Esophagus (tissue), 2 donors: ENCODE measurements at regions not wholly inside any gene's neighbourhood (a gene's known extent, or its start where the extent isn't known, plus 50 kb on each side); places are given as distances from the start of the nearest gene placed in this dataset.
"Not testable (repeated sequence)": the region's sequence is repeated elsewhere in the genome, so short reads cannot be mapped to it uniquely, and the experiment has no call there.

Experiments used
- H3K27ac ChIP-seq, 2 donors: one replicate each; pipeline ENCODE4 v1.5.1; 2013; ENCODE audit warnings: low read depth in 2 of 2, mild to moderate bottlenecking in 2 of 2, inconsistent platforms in 1 of 2, low read length in 1 of 2, moderate library complexity in 1 of 2
- H3K27me3 ChIP-seq, 2 donors: one replicate each; pipeline ENCODE4 v1.6.1; 2013; ENCODE audit warnings: low read length in 2 of 2, control low read depth in 1 of 2, mild to moderate bottlenecking in 1 of 2; ENCODE audit not compliant: insufficient read depth in 2 of 2, control insufficient read depth in 1 of 2
- H3K36me3 ChIP-seq, 2 donors: one replicate each; pipeline ENCODE4 v1.6.1; 2013; ENCODE audit warnings: low read length in 1 of 2; ENCODE audit not compliant: control insufficient read depth in 2 of 2, insufficient read depth in 2 of 2
- H3K4me1 ChIP-seq, 2 donors: one replicate each; pipeline ENCODE4 v1.6.1; 2013; ENCODE audit warnings: low read length in 1 of 2; ENCODE audit not compliant: control insufficient read depth in 2 of 2, insufficient read depth in 2 of 2
- H3K4me3 ChIP-seq, 2 donors: one replicate each; pipeline ENCODE4 v1.5.1; 2013; ENCODE audit warnings: low read length in 2 of 2, mild to moderate bottlenecking in 2 of 2, low read depth in 1 of 2, moderate library complexity in 1 of 2
- H3K9me3 ChIP-seq, 2 donors: one replicate each; pipeline ENCODE4 v1.6.1; 2013; ENCODE audit warnings: mild to moderate bottlenecking in 2 of 2, low read depth in 1 of 2, low read length in 1 of 2, moderate library complexity in 1 of 2; ENCODE audit not compliant: control insufficient read depth in 2 of 2, insufficient read depth in 1 of 2
- WGBS, 2 donors: extraction: QIAGEN DNeasy Blood & Tissue Kit; methylation state at CpG; one replicate each; pipeline ENCODE4 v1.1.7; 2013; 5-methylcytosine and 5-hydroxymethylcytosine counted together
- donor health status: healthy with polysubstance abuse.
- donor health status: Bipolar disorder and iron deficiency.

DNA sequence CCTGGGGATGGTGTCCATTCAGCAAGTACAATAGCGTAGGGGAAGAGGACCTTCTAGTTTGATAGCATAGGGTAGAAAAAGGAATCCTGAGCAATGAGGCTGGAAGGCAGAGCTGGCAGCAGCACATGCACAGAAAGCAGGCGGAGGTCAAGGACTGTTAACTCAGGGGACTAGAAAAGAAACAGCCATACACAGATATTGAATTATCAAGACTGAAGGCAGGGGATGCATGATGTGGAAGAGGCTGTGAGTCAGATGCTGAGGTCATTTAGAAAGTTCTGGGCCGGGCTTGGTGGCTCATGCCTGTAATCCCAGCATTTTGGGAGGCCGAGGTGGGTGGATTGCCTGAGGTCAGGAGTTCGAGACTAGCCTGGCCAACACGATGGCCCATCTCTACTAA lies 65.6 kb downstream of the OPTC start:
- H3K27me3 ChIP-seq, result no peaks in the 10 kb centered on the region
- H3K9me3 ChIP-seq, result no peaks in the 10 kb centered on the region
- H3K4me3 ChIP-seq, result no peak overlapping the region
- H3K4me1 ChIP-seq, result peaks cover 0 to 12% of the 10 kb centered on the region in 2 donors
- H3K36me3 ChIP-seq, result no peaks in the 10 kb centered on the region
- H3K27ac ChIP-seq, result peak overlapping the region in 1 of 2 donors; percentile 37
- 69 to 75% methylated on average over 6 of the region's 6 CpGs for WGBS, 2 donors

DNA sequence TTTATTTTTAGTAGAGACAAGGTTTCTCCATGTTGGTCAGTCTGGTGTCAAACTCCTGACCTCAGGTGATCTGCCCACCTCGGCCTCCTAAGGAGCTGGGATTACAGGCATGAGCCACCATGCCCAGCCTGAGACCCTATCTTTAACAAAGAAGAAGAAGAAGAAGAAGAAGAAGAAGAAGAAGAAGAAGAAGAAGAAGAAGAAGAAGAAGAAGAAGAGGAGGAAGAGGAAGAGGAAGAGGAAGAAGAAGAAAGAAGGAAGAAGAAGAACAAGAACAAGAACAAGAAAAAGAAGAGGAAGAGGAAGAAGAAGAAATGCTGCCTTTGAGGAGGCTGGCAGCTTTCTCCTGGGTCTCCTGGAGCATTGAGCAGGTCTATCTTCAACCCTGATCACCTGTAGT lies 64.9 kb upstream of the ATP2B4 start:
- H3K4me3 ChIP-seq, H3K9me3 ChIP-seq, H3K36me3 ChIP-seq, H3K27me3 ChIP-seq, H3K27ac ChIP-seq, H3K4me1 ChIP-seq: not testable (repeated sequence)
- 91 to 96% methylated on average over 1 of the region's 1 CpG for WGBS, 2 donors

DNA sequence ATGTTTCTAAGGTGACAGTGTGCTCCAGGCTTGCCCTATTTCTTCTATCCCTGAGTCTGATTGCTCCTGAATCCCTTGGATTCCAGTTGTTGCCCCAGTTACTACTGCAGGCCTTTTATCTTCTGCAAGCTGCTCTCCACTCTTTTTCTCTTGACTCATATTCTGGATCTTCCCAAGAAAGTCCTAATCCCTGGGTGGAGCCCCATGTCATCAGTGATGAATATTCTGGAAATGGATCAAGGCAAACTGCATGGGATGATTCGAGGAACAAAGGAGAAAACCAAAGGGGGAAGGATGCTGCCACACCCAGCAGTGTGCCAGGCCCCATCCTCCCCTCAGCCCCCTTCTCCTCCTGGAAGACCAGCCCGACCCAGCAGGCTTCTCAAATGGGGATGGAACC lies 63.3 kb upstream of the ATP2B4 start:
- Histone ChIP-seq H3K36me3 (no peaks in the 10 kb centered on the region), H3K27me3 (no peaks in the 10 kb centered on the region), H3K9me3 (no peaks in the 10 kb centered on the region), H3K4me1 (no peaks in the 10 kb centered on the region), H3K4me3 (no peak overlapping the region), H3K27ac (no peak overlapping the region)
- WGBS, 2 donors, result 17 to 38% methylated on average over 2 of the region's 2 CpGs

DNA sequence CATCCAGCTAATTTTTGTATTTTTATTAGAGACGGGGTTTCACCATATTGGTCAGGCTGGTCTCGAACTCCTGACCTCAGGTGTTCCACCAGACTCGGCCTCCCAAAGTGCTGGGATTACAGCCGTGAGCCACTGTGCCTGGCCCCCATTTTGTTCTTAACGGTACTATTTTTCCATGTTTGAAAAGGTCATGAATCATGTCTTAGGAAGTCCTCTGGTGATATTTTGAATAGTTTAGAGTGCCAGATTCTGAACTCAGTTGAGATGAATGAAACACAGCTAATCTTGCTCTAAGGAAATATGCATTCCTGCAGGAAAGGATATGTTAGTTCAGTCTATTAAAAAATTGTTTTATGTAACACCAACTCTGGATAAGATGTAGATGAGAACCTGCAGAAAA lies 62.6 kb upstream of the ATP2B4 start:
- Histone ChIP-seq H3K27me3 (no peaks in the 10 kb centered on the region), H3K27ac (no peak overlapping the region), H3K36me3 (no peaks in the 10 kb centered on the region), H3K4me3 (no peak overlapping the region), H3K9me3 (no peaks in the 10 kb centered on the region), H3K4me1 (no peaks in the 10 kb centered on the region)
- 76 to 77% methylated on average over 5 of the region's 5 CpGs for WGBS, 2 donors

DNA sequence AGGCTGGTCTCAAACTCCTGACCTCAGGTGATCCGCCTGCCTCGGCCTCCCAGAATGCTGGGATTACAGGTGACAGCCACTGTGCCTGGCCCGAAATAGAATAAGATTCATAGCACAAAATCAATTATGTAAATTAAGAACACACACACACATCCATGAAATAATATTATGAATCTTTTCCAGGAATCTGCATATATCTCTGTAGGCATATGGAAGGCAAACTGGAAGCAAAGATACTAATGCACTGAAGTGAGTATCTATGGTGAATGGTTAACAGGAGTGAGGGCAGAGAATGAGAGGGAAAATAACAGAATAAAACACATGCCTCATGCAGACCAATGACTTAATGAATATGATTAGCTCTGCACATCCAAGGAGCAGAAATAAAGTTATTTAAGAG lies 61.6 kb upstream of the ATP2B4 start:
- Histone ChIP-seq H3K4me3 (no peak overlapping the region), H3K27ac (no peak overlapping the region), H3K36me3 (no peaks in the 10 kb centered on the region), H3K27me3 (no peaks in the 10 kb centered on the region), H3K9me3 (no peaks in the 10 kb centered on the region), H3K4me1 (no peaks in the 10 kb centered on the region)
- 92 to 95% methylated on average over 3 of the region's 3 CpGs for WGBS, 2 donors

DNA sequence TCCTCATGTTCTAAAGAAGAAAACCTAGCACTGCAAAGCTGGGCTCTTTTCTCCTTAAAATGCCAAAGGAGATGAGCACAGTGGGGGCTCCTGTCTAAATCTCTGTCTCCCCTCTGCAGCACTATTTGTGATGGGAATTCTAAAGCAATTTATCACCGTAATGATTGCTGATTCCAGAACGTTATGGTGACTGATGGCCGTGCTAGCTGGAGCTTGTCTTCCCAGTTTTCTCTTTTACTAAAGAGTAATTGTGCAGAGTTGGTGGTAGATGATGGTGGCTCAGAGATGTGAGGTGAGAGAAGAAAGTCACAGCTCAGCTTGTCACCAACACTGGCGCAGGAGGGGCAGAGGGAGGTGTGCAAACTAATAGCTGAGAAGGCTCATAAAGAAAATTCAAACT lies 60.7 kb upstream of the ATP2B4 start:
- WGBS, 2 donors, result 61 to 78% methylated on average over 4 of the region's 4 CpGs
- Histone ChIP-seq H3K4me3 (no peak overlapping the region), H3K4me1 (no peaks in the 10 kb centered on the region), H3K36me3 (no peaks in the 10 kb centered on the region), H3K9me3 (no peaks in the 10 kb centered on the region), H3K27ac (no peak overlapping the region), H3K27me3 (no peaks in the 10 kb centered on the region)

DNA sequence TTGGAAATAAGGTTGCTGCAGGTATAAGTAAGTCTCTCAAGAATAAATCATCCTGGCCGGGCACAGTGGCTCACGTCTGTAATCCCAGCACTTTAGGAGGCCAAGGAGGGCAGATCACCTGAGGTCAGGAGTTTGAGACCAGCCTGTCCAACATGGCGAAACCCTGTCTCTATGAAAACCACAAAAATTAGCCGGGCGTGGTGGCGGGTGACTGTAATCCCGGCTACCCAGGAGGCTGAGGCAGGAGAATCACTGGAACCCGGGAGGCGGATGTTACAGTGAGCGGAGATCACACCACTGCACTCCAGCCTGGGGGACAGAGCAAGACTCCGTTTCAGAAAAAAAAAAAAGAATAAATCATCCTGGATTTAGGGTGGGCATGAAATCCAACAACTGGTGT lies 59.7 kb upstream of the ATP2B4 start:
- WGBS, 2 donors, result 89% methylated on average over 11 of the region's 11 CpGs
- not testable (repeated sequence) for H3K4me3 ChIP-seq, H3K27me3 ChIP-seq, H3K27ac ChIP-seq, H3K36me3 ChIP-seq, H3K9me3 ChIP-seq, H3K4me1 ChIP-seq

DNA sequence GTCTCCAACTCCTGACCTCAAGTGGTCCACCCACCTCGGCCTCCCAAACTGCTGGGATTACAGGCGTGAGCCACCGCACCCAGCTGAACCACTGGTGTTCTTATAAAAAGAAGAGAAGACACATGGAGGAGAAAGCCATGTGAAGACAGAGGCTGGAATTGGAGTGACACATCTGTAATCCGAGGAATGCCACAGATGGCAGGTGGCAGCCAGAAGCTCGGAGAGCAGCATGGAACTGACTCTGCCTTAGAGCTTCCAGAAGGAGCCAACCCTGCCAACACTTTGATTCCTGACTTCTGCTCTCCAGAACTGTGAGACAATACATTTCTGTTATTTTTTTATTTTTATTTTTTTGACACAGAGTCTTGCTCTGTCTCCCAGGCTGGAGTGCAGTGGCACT lies 59.0 kb upstream of the ATP2B4 start:
- 86 to 88% methylated on average over 5 of the region's 5 CpGs for WGBS, 2 donors
- Histone ChIP-seq H3K27ac (no peak overlapping the region), H3K9me3 (no peaks in the 10 kb centered on the region), H3K4me1 (no peaks in the 10 kb centered on the region), H3K27me3 (no peaks in the 10 kb centered on the region), H3K4me3 (no peak overlapping the region), H3K36me3 (no peaks in the 10 kb centered on the region)

DNA sequence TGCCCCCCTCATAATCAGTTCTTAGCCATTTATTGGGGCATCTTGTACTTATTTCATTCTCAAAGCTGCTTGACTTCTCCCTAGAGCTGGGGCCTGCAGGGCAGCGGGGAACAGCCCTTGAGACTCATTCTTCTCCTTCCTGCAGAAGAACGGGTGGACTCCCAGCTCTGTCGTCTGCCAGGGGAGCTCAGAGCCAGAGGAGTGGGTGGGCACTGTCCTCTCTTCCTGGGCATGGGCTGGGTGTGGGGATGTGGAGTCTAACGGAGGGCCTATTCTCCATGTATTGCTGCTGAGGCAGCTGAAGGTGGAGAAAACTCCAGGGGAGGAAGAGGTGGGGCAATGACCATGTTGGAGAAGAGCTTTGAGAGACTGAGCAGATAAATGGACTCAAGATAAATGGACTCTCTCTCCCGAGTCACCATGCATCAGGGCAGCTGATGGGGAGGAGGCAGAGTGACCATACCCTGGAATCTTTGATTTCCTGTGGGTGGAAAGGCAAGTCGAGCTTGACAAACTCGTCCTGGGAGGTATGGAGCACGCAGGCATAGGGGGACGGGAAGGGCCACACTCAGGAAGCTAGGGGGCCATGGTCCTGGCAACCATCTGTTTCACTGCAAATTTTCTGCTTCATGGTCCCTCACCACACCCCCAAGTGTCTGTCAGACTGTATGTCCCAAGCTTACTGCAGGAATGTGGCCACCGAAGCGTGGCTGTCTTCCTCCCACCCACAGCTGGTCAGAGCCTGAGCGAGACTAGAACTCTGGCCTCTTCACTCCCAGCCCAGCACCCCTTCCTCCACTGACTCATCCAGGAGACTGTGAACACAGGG lies 56.9 kb upstream of the ATP2B4 start:
- Histone ChIP-seq H3K27ac (no peak overlapping the region), H3K4me3 (no peak overlapping the region), H3K27me3 (no peaks in the 10 kb centered on the region), H3K4me1 (no peaks in the 10 kb centered on the region), H3K9me3 (no peaks in the 10 kb centered on the region), H3K36me3 (no peaks in the 10 kb centered on the region)
- WGBS, 2 donors, result 82 to 88% methylated on average over 12 of the region's 12 CpGs

DNA sequence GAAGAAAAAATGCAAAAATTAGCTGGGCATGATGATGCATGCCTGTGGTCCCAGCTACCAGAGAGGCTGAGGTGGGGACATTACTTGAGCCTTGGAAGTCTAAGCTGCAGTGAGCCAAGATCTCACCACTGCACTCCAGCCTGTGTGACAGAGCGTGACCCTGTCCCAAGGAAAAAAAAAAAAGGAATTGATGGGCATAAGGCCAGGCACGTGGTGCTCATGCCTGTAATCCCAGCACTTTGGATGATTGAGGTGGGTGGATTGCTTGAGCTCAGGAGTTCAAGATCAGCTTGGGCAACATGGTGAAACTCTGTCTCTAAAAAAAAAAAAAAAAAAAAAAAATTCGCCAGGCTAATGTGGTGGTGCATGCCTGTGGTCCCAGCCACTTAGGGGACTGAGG lies 55.8 kb upstream of the ATP2B4 start:
- no peaks in the 10 kb centered on the region for H3K4me1 ChIP-seq
- WGBS, 2 donors, result 57 to 73% methylated on average over 3 of the region's 3 CpGs
- no peaks in the 10 kb centered on the region for H3K27me3 ChIP-seq

More for the DNA sequence above, 55.8 kb upstream of the ATP2B4 start:
- Histone ChIP-seq H3K9me3 (no peaks in the 10 kb centered on the region), H3K36me3 (no peaks in the 10 kb centered on the region), H3K4me3 (no peak overlapping the region), H3K27ac (no peak overlapping the region)
